HEK293 (cell line): ENCODE measurements at regions not wholly inside any gene's neighbourhood (a gene's known extent, or its start where the extent isn't known, plus 50 kb on each side); places are given as distances from the start of the nearest gene placed in this dataset.

Experiments
- CTCF ChIA-PET: fragments of 350-600 bp; formaldehyde crosslinking; extraction: SDS; loops from one replicate; lab custom pipeline; 2021; ENCODE audit warnings: antibody characterized with exemption; lab: Yijun Ruan, JAX
- POLR2A ChIA-PET: fragments of 300-600 bp; formaldehyde crosslinking; extraction: SDS; loops from one replicate; lab custom pipeline; 2020; ENCODE audit warnings: antibody characterized with exemption, inconsistent platforms; lab: Yijun Ruan, JAX
- H3K27ac ChIP-seq: fragments of 200-500 bp; sonication (Bioruptor generic); 2 replicates; pipeline ENCODE4 v1.5.1; 2014; ENCODE audit warnings: low read depth, low read length, control low read depth, inconsistent platforms; ENCODE audit errors: extremely low read depth
- H3K36me3 ChIP-seq, 2 experiments: fragments of 200-500 bp in 1 of 2; sonication (Bioruptor generic) in 1 of 2; 1 replicate in 1 of 2; 2 replicates in 1 of 2; pipeline ENCODE4 v1.5.1; 2014 to 2017; ENCODE audit warnings: inconsistent platforms in 2 of 2, low read length in 2 of 2; ENCODE audit not compliant: control insufficient read depth in 2 of 2, insufficient read depth in 1 of 2
- H3K4me1 ChIP-seq: fragments of 200-500 bp; sonication (Bioruptor generic); 2 replicates; pipeline ENCODE4 v1.5.1; 2014; ENCODE audit warnings: mild to moderate bottlenecking, low read length, inconsistent platforms; ENCODE audit not compliant: control insufficient read depth, insufficient read depth
- H3K4me3 ChIP-seq: 2 replicates; pipeline ENCODE4 v1.5.1; 2011; ENCODE audit warnings: low read depth, mild to moderate bottlenecking, control low read depth, low read length, moderate library complexity
- H3K9me3 ChIP-seq: fragments of 200-500 bp; sonication (Bioruptor generic); 2 replicates; pipeline ENCODE4 v1.5.1; 2014; ENCODE audit warnings: low read depth, low read length, inconsistent platforms; ENCODE audit not compliant: control insufficient read depth, insufficient read depth
- KLF7 ChIP-seq: fragments of 450-650 bp; formaldehyde crosslinking; IDR thresholded peaks from 2 replicates; pipeline ENCODE4 v1.5.1; 2016; ENCODE audit warnings: missing biosample characterization, missing genetic modification characterization, borderline replicate concordance
- SALL2 ChIP-seq: fragments of 450-650 bp; formaldehyde crosslinking; IDR thresholded peaks from 2 replicates; pipeline ENCODE4 v1.5.0; 2017; ENCODE audit warnings: missing biosample characterization, mild to moderate bottlenecking, missing genetic modification characterization, borderline replicate concordance
- SCRT1 ChIP-seq: fragments of 450-650 bp; formaldehyde crosslinking; IDR thresholded peaks from 2 replicates; pipeline ENCODE4 v1.5.1; 2016; ENCODE audit warnings: missing biosample characterization, missing genetic modification characterization, borderline replicate concordance
- SP2 ChIP-seq: fragments of 450-650 bp; formaldehyde crosslinking; IDR thresholded peaks from 2 replicates; pipeline ENCODE4 v1.5.1; 2016; ENCODE audit warnings: missing biosample characterization, missing genetic modification characterization
- SP3 ChIP-seq: fragments of 450-650 bp; formaldehyde crosslinking; IDR thresholded peaks from 2 replicates; pipeline ENCODE4 v1.5.1; 2016; ENCODE audit warnings: missing biosample characterization, missing genetic modification characterization
- YY1 ChIP-seq: fragments of 450-650 bp; formaldehyde crosslinking; IDR thresholded peaks from 2 replicates; pipeline ENCODE4 v1.5.1; 2018; ENCODE audit warnings: missing biosample characterization, missing genetic modification characterization
- ZBTB21 ChIP-seq: fragments of 450-650 bp; formaldehyde crosslinking; IDR thresholded peaks from 2 replicates; pipeline ENCODE4 v1.5.1; 2017; ENCODE audit warnings: missing biosample characterization, missing genetic modification characterization
- ZNF19 ChIP-seq: fragments of 450-650 bp; formaldehyde crosslinking; IDR thresholded peaks from 2 replicates; pipeline ENCODE4; 2016; ENCODE audit warnings: missing biosample characterization, missing genetic modification characterization, low read depth
- ZNF292 ChIP-seq: fragments of 450-650 bp; formaldehyde crosslinking; IDR thresholded peaks from 2 replicates; pipeline ENCODE4 v1.5.1; 2016; ENCODE audit warnings: low read depth, missing biosample characterization, missing genetic modification characterization, borderline replicate concordance
- ZNF311 ChIP-seq: fragments of 450-650 bp; formaldehyde crosslinking; IDR thresholded peaks from 2 replicates; pipeline ENCODE4 v1.5.1; 2017; ENCODE audit warnings: missing biosample characterization, missing genetic modification characterization, borderline replicate concordance
- ZNF335 ChIP-seq: fragments of 450-650 bp; formaldehyde crosslinking; conservative IDR thresholded peaks from 2 replicates; pipeline ENCODE4 v1.5.1; 2016; ENCODE audit warnings: missing biosample characterization, missing genetic modification characterization
- ZNF37A ChIP-seq: fragments of 450-650 bp; IDR thresholded peaks from 2 replicates; pipeline ENCODE4 v1.5.1; 2018; ENCODE audit warnings: missing biosample characterization, missing genetic modification characterization
- ZNF394 ChIP-seq: fragments of 450-650 bp; formaldehyde crosslinking; IDR thresholded peaks from 2 replicates; pipeline ENCODE4 v1.5.1; 2016; ENCODE audit warnings: missing biosample characterization, missing genetic modification characterization, mild to moderate bottlenecking, moderate library complexity, borderline replicate concordance
- ZNF48 ChIP-seq: fragments of 450-650 bp; formaldehyde crosslinking; IDR thresholded peaks from 2 replicates; pipeline ENCODE4 v1.5.1; 2016; ENCODE audit warnings: missing biosample characterization, missing genetic modification characterization
- ZNF600 ChIP-seq: fragments of 450-650 bp; formaldehyde crosslinking; IDR thresholded peaks from 2 replicates; pipeline ENCODE4 v1.5.1; 2016; ENCODE audit warnings: missing biosample characterization, missing genetic modification characterization
- ZNF624 ChIP-seq: fragments of 450-650 bp; formaldehyde crosslinking; IDR thresholded peaks from 2 replicates; pipeline ENCODE4 v1.5.1; 2017; ENCODE audit warnings: missing biosample characterization, missing genetic modification characterization
- ZNF658 ChIP-seq: fragments of 450-650 bp; formaldehyde crosslinking; IDR thresholded peaks from 2 replicates; pipeline ENCODE4; 2016; ENCODE audit warnings: missing biosample characterization, missing genetic modification characterization
- ZNF830 ChIP-seq: fragments of 450-650 bp; IDR thresholded peaks from 2 replicates; pipeline ENCODE4 v1.5.0; 2018; ENCODE audit warnings: missing biosample characterization, missing genetic modification characterization, low read depth, mild to moderate bottlenecking, moderate library complexity
- ZXDB ChIP-seq: fragments of 450-650 bp; formaldehyde crosslinking; IDR thresholded peaks from 2 replicates; pipeline ENCODE4 v1.5.1; 2016; ENCODE audit warnings: missing biosample characterization, missing genetic modification characterization
- TF ChIP-seq, protein P1 (sequence below): fragments of 450-650 bp; formaldehyde crosslinking; IDR thresholded peaks from 2 replicates; pipeline ENCODE4 v1.5.1; 2016; ENCODE audit warnings: missing biosample characterization, missing genetic modification characterization
- TF ChIP-seq, protein P2 (sequence below): fragments of 450-650 bp; formaldehyde crosslinking; IDR thresholded peaks from 2 replicates; pipeline ENCODE4; 2016; ENCODE audit warnings: missing biosample characterization, missing genetic modification characterization
- TF ChIP-seq, protein P3 (sequence below): fragments of 450-650 bp; formaldehyde crosslinking; IDR thresholded peaks from 2 replicates; pipeline ENCODE4 v1.5.1; 2016; ENCODE audit warnings: missing biosample characterization, missing genetic modification characterization
- TF ChIP-seq, protein P4 (sequence below): fragments of 450-650 bp; formaldehyde crosslinking; IDR thresholded peaks from 2 replicates; pipeline ENCODE4 v1.5.1; 2017; ENCODE audit warnings: missing biosample characterization, missing genetic modification characterization
- TF ChIP-seq, protein P5 (sequence below): fragments of 450-650 bp; formaldehyde crosslinking; IDR thresholded peaks from 2 replicates; pipeline ENCODE4 v1.5.1; 2016; ENCODE audit warnings: missing biosample characterization, missing genetic modification characterization
- TF ChIP-seq, protein P6 (sequence below): fragments of 450-650 bp; formaldehyde crosslinking; IDR thresholded peaks from 2 replicates; pipeline ENCODE4 v1.5.1; 2016; ENCODE audit warnings: missing biosample characterization, missing genetic modification characterization

DNA sequence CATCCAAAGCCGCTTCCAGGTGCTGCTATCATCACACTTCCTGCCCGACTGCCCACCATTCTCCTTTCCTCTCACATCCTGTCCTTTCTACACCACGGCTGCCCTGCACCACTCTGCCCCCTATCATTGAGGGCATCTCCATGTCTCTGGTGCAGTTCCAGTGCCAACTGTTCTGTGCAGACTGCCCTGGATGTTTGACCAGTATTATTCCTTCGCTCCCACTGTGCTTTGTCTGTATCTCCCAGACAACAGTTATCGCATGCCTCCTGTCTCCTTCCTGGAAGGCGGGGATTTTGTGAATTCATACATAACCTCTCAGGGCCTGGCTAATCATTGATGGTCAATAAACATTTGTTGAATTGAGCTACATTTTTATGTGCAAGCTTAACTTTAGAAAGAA is 63.6 kb upstream of the GNG12 start (continued):
- TF ChIP-seq, protein P1, sequence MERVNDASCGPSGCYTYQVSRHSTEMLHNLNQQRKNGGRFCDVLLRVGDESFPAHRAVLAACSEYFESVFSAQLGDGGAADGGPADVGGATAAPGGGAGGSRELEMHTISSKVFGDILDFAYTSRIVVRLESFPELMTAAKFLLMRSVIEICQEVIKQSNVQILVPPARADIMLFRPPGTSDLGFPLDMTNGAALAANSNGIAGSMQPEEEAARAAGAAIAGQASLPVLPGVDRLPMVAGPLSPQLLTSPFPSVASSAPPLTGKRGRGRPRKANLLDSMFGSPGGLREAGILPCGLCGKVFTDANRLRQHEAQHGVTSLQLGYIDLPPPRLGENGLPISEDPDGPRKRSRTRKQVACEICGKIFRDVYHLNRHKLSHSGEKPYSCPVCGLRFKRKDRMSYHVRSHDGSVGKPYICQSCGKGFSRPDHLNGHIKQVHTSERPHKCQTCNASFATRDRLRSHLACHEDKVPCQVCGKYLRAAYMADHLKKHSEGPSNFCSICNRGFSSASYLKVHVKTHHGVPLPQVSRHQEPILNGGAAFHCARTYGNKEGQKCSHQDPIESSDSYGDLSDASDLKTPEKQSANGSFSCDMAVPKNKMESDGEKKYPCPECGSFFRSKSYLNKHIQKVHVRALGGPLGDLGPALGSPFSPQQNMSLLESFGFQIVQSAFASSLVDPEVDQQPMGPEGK, result no peak
- TF ChIP-seq YY1 (tag by site-specific recombination) (no peak), ZNF830 (tag by site-specific recombination) (no peak), ZNF292 (no peak), ZNF37A (no peak), ZXDB (tag by site-specific recombination) (no peak)
- TF ChIP-seq, protein P2, sequence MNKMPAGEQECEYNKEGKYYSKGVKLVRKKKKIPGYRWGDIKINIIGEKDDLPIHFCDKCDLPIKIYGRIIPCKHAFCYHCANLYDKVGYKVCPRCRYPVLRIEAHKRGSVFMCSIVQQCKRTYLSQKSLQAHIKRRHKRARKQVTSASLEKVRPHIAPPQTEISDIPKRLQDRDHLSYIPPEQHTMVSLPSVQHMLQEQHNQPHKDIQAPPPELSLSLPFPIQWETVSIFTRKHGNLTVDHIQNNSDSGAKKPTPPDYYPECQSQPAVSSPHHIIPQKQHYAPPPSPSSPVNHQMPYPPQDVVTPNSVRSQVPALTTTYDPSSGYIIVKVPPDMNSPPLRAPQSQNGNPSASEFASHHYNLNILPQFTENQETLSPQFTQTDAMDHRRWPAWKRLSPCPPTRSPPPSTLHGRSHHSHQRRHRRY (tag by site-specific recombination), result no peak

DNA sequence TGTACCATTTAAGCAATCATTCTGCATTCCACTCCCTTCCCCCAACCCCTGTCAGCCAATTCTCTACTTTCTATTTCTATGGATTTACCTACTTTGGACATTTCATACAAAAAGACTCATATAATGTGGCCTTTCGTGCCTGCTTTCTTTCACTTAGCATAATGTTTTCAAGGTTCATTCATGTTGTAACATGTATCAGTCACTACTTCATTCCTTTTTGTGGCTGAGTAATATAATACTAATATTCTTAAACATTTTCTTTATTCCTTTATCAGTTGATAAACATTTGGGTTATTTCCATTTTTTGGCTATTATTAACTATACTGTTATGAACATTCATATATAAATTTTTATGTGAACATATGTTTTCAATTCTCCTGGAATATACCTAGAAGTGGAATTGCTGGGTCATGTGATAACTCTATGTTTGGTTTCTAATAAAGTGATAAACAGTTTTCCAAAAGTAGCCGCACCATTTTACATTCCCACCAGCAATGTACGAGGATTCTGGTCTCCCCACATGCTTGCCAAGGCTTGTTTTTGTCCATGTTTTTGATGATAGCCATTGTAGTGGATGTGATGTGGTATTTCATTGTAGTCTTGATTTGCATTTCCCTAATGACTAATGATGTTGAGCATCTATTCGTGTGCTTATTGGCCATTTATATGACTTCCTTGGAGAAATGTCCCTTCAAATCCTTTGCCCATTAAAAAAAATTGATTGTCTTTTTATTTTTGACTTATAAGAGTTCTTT is 61.9 kb upstream of the GNG12 start:
- H3K27ac ChIP-seq, result no peak overlapping the region
- ChIA-PET POLR2A (no interaction called here), CTCF (no interaction called here)
- H3K4me3 ChIP-seq, result no peak overlapping the region
- no peaks in the 10 kb centered on the region for H3K36me3 ChIP-seq
- H3K9me3 ChIP-seq, result no peaks in the 10 kb centered on the region
- no peaks in the 10 kb centered on the region for H3K4me1 ChIP-seq
- TF ChIP-seq ZNF600 (tag by site-specific recombination), result no peak
- TF ChIP-seq ZBTB21 (tag by site-specific recombination), result no peak
- TF ChIP-seq ZNF19 (tag by site-specific recombination), result no peak
- no peak for TF ChIP-seq SCRT1 (tag by site-specific recombination)
- no peak for TF ChIP-seq ZNF658 (tag by site-specific recombination)
- TF ChIP-seq, protein P3, sequence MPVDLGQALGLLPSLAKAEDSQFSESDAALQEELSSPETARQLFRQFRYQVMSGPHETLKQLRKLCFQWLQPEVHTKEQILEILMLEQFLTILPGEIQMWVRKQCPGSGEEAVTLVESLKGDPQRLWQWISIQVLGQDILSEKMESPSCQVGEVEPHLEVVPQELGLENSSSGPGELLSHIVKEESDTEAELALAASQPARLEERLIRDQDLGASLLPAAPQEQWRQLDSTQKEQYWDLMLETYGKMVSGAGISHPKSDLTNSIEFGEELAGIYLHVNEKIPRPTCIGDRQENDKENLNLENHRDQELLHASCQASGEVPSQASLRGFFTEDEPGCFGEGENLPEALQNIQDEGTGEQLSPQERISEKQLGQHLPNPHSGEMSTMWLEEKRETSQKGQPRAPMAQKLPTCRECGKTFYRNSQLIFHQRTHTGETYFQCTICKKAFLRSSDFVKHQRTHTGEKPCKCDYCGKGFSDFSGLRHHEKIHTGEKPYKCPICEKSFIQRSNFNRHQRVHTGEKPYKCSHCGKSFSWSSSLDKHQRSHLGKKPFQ (tag by site-specific recombination), result no peak
- no peak for TF ChIP-seq SP3 (tag by site-specific recombination)
- no peak for TF ChIP-seq ZNF335
- TF ChIP-seq SP2 (tag by site-specific recombination), result no peak
- no peak for TF ChIP-seq ZNF311 (tag by site-specific recombination)

DNA sequence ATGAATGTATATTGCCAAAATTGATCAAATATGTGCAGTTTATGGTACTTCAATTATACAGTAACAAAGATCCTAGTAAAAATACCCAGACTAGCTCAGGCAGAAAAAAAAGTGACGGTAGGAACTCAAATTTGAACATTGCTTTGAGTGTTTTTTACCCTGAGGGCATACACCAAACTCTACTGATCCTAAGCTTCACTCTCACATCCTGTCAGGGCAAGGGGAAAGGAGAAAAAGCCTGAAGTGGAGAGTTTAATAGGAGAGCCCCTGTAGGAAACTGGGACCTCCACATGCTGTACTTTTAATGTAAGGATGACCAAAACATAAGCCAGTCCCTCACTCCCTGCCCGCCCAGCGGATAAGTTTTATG is 59.8 kb upstream of the GNG12 start:
- Histone ChIP-seq H3K36me3 (no peaks in the 10 kb centered on the region), H3K4me3 (no peak overlapping the region), H3K9me3 (no peaks in the 10 kb centered on the region), H3K4me1 (no peaks in the 10 kb centered on the region), H3K27ac (no peak overlapping the region)
- POLR2A ChIA-PET, result no interaction called here
- CTCF ChIA-PET, result interaction anchor here (0.6 to 1.3 kb wide), 2 partner anchors 223 to 294 kb away, joined by 3 read pairs; no protein-coding TSS in a partner anchor
- TF ChIP-seq KLF7 (tag by site-specific recombination), result no peak
- TF ChIP-seq, protein P4, sequence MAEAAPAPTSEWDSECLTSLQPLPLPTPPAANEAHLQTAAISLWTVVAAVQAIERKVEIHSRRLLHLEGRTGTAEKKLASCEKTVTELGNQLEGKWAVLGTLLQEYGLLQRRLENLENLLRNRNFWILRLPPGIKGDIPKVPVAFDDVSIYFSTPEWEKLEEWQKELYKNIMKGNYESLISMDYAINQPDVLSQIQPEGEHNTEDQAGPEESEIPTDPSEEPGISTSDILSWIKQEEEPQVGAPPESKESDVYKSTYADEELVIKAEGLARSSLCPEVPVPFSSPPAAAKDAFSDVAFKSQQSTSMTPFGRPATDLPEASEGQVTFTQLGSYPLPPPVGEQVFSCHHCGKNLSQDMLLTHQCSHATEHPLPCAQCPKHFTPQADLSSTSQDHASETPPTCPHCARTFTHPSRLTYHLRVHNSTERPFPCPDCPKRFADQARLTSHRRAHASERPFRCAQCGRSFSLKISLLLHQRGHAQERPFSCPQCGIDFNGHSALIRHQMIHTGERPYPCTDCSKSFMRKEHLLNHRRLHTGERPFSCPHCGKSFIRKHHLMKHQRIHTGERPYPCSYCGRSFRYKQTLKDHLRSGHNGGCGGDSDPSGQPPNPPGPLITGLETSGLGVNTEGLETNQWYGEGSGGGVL (tag by site-specific recombination), result no peak
- TF ChIP-seq SALL2 (tag by site-specific recombination), result no peak
- TF ChIP-seq, protein P5, sequence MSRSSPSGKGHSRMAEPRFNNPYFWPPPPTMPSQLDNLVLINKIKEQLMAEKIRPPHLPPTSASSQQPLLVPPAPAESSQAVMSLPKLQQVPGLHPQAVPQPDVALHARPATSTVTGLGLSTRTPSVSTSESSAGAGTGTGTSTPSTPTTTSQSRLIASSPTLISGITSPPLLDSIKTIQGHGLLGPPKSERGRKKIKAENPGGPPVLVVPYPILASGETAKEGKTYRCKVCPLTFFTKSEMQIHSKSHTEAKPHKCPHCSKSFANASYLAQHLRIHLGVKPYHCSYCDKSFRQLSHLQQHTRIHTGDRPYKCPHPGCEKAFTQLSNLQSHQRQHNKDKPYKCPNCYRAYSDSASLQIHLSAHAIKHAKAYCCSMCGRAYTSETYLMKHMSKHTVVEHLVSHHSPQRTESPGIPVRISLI (tag by site-specific recombination), result no peak
- no peak for TF ChIP-seq ZNF48 (tag by site-specific recombination)
- no peak for TF ChIP-seq ZNF394 (tag by site-specific recombination)
- TF ChIP-seq, protein P6, sequence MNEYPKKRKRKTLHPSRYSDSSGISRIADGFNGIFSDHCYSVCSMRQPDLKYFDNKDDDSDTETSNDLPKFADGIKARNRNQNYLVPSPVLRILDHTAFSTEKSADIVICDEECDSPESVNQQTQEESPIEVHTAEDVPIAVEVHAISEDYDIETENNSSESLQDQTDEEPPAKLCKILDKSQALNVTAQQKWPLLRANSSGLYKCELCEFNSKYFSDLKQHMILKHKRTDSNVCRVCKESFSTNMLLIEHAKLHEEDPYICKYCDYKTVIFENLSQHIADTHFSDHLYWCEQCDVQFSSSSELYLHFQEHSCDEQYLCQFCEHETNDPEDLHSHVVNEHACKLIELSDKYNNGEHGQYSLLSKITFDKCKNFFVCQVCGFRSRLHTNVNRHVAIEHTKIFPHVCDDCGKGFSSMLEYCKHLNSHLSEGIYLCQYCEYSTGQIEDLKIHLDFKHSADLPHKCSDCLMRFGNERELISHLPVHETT (tag by site-specific recombination), result no peak
- no peak for TF ChIP-seq ZNF624 (tag by site-specific recombination)
- no peak for TF ChIP-seq SP2 (tag by site-specific recombination)
